Kidney (tissue), 13 donors: ENCODE measurements at regions not wholly inside any gene's neighbourhood (a gene's known extent, or its start where the extent isn't known, plus 50 kb on each side); places are given as distances from the start of the nearest gene placed in this dataset.

Experiments used
- DNase-seq, 5 donors: peaks; one replicate each; pipeline ENCODE4 v3.0.0-alpha.2; 2013 to 2020
- FAIRE-seq: peaks from 2 replicates; lab custom pipeline; 2012; peaks lifted over from hg19 to GRCh38; lab: Jason Lieb, UNC
- H3K27ac ChIP-seq, 2 donors: one replicate each; pipeline ENCODE4 v1.7.0; 2013; ENCODE audit warnings: low read depth in 2 of 2, low read length in 2 of 2, inconsistent platforms in 1 of 2
- H3K27me3 ChIP-seq: one replicate; pipeline ENCODE4 v1.7.1; 2013; ENCODE audit warnings: low read length, inconsistent platforms; ENCODE audit not compliant: control insufficient read depth, insufficient read depth
- H3K36me3 ChIP-seq, 3 donors: one replicate each; pipeline versions ENCODE4 v1.7.0 to v1.7.1; 2013; ENCODE audit warnings: low read length in 3 of 3, control low read depth in 1 of 3, inconsistent platforms in 1 of 3; ENCODE audit not compliant: insufficient read depth in 3 of 3, control insufficient read depth in 2 of 3
- H3K4me1 ChIP-seq, 3 donors: one replicate each; pipeline versions ENCODE4 v1.7.0 to v1.7.1; 2013; ENCODE audit warnings: low read length in 3 of 3, inconsistent platforms in 1 of 3, low read depth in 1 of 3; ENCODE audit not compliant: control insufficient read depth in 2 of 3, insufficient read depth in 2 of 3
- H3K4me3 ChIP-seq, 3 donors: one replicate each; pipeline versions ENCODE4 v1.7.0 to v1.8.1; 2013; ENCODE audit warnings: low read length in 3 of 3, control low read depth in 1 of 3, inconsistent platforms in 1 of 3
- H3K9ac ChIP-seq, 3 donors: one replicate each; pipeline versions ENCODE4 v1.7.0 to v1.7.1; 2013; ENCODE audit warnings: low read length in 3 of 3, control low read depth in 1 of 3, inconsistent platforms in 1 of 3
- H3K9me3 ChIP-seq, 3 donors: one replicate each; pipeline versions ENCODE4 v1.7.0 to v1.7.1; 2013; ENCODE audit warnings: low read length in 3 of 3, control low read depth in 1 of 3, inconsistent platforms in 1 of 3; ENCODE audit not compliant: control insufficient read depth in 2 of 3, insufficient read depth in 1 of 3
- CTCF ChIP-seq: IDR thresholded peaks from 3 replicates; pipeline ENCODE4 v1.5.1; 2012; ENCODE audit warnings: mild to moderate bottlenecking, moderate library complexity, borderline replicate concordance; ENCODE audit not compliant: insufficient read depth; ENCODE audit errors: extremely low read depth
- intact Hi-C: fragments of 100-400 bp; cut with DNase I; formaldehyde crosslinking; loops from one replicate; pipeline ENCODE4 v1.11.1; 2022
- donor health status: control.
- donor health status: control.
- donor health status: control.
- donor health status: control.
- donor health status: control.
- donor health status: DM: yes; HTN: yes; CAD: no.
- donor health status: Normal renal cell carcinoma (clear cell type).

GRCh38 chr22:48905206-48905975 is 922.3 kb downstream of the BRD1 start:
- Histone ChIP-seq H3K27me3 (no peaks in the 10 kb centered on the region), H3K9ac (no peak overlapping the region), H3K36me3 (no peaks in the 10 kb centered on the region), H3K9me3 (no peaks in the 10 kb centered on the region), H3K4me1 (no peaks in the 10 kb centered on the region), H3K27ac (no peak overlapping the region), H3K4me3 (no peak overlapping the region)
- intact Hi-C loops, result no loop called here
- no peak for TF ChIP-seq CTCF
- DNase-seq, result peak in 1 of 5 donors; percentile 24
- FAIRE-seq, result no peak

GRCh38 chr22:48902983-48903650 is 924.6 kb downstream of the BRD1 start:
- DNase-seq (peak in 1 of 5 donors; percentile 21), FAIRE-seq (no peak)
- H3K4me1 ChIP-seq, result no peaks in the 10 kb centered on the region
- no peak overlapping the region for H3K4me3 ChIP-seq
- H3K27me3 ChIP-seq, result no peaks in the 10 kb centered on the region
- intact Hi-C loops, result no loop called here
- no peak overlapping the region for H3K9ac ChIP-seq
- no peaks in the 10 kb centered on the region for H3K9me3 ChIP-seq
- H3K36me3 ChIP-seq, result no peaks in the 10 kb centered on the region
- TF ChIP-seq CTCF, result no peak
- no peak overlapping the region for H3K27ac ChIP-seq

GRCh38 chr22:48902001-48902869 is 925.4 kb downstream of the BRD1 start:
- H3K27ac ChIP-seq, result no peak overlapping the region
- DNase-seq (no peak), FAIRE-seq (no peak)
- no peak for TF ChIP-seq CTCF
- no peak overlapping the region for H3K4me3 ChIP-seq
- no peaks in the 10 kb centered on the region for H3K36me3 ChIP-seq
- H3K4me1 ChIP-seq, result no peaks in the 10 kb centered on the region
- H3K9me3 ChIP-seq, result no peaks in the 10 kb centered on the region
- intact Hi-C loops, result no loop called here
- H3K27me3 ChIP-seq, result no peaks in the 10 kb centered on the region
- no peak overlapping the region for H3K9ac ChIP-seq
